ENCODE measurements at regions not wholly inside any gene's neighbourhood (a gene's known extent, or its start where the extent isn't known, plus 50 kb on each side); places are given as distances from the start of the nearest gene placed in this dataset.

DNA sequence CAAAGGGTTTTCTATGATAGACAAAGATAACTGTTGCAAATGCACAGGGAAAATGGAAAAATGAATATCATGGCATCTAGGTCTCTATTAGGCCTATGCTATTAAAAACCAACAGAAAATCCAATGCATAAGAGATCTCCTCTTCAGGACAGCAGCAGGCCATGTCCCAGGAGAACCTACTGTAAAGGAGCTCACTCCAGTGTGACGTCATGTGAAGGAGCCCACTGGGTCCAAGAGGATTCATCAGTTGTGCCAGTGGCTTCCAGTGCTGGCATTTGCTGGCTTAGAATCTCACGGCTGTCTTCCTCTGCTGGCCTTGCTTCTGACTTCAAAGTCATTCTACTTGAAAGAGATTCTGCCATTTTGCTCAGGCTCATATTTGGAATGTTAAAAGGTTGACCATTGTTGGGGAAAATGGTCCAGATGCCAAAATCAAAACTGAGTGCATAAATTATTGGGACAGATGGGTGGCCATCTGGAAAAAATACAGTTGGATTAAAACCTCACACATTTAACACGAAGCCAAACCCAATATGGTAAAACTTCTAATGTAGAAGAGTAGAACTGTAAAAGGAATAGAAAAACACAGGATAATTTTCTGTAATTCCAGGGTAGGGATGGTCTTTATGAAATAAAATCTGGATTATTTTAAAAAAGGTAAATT lies 75.4 kb upstream of the ARID2 start:
- TF ChIP-seq CTCF (IDR thresholded peaks at IDR 0.05; ENCODE audit: low read depth, low read length) (no peak), EZH2phosphoT487 (IDR thresholded peaks at IDR 0.05; ENCODE audit: low read depth) (no peak)
